SKM-1 treated with dmso at 0.1 percent for 144 hours (cell line): ENCODE measurements at regions not wholly inside any gene's neighbourhood (a gene's known extent, or its start where the extent isn't known, plus 50 kb on each side); places are given as distances from the start of the nearest gene placed in this dataset.

Experiments
- DNase-seq: peaks from one replicate; lab custom pipeline; 2025; ENCODE audit not compliant: unreplicated experiment; lab: John Stamatoyannopoulos, UW

- DNase-seq, result no peak
These were observed 75.0 kb upstream of the OR13F1 start for GRCh38 chr9:104429031-104429546.

DNA sequence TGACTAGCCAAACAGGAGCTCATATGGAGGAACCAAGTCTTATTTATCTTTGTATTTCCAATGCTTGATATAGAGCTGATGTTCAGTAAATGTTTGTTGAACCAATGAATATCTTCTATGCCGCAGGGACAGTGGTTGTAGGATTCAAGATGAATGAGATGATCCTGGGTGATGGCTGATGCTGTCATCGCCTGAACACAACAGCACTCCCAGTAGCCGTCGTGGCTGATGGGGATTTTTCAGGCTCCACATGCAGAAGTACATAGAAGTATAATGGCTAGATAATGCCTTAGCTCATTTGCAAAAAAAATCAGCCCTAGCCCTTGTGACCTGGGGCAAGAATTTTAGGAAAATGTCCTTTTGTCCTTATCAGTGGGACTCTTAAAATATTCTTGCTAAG is 69.0 kb upstream of the OR13F1 start:
- DNase-seq, result no peak

DNA sequence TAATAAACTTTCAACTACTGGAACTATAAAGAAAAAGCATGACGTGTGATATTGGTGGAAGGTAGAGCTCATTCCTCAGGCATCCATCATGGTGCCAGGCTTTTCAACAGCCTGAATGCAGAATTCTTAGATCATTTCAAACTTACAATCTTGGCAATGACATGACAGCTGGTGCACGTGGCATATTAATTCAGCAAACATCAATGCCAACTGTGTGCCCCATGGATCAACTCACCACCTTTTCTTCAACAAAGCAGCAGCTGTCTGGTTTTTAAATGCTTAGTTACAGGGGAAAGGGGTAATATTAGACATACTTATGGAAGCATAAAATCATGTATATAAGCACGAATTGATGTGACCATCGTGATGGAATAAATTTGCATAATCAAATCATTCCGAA is 56.0 kb upstream of the OR13F1 start:
- no peak for DNase-seq
